Ovary (tissue), 3 donors: ENCODE measurements at regions not wholly inside any gene's neighbourhood (a gene's known extent, or its start where the extent isn't known, plus 50 kb on each side); places are given as distances from the start of the nearest gene placed in this dataset.

ENCODE experiments used
- CTCF ChIP-seq, 3 donors: fragments of 450-650 bp in 2 of 3; fragments of 200-600 bp in 1 of 3; IDR thresholded peaks; one replicate each; pipeline versions ENCODE4 v1.5.1 to v1.8.0; 2016 to 2022; ENCODE audit warnings: antibody characterized with exemption in 3 of 3, mild to moderate bottlenecking in 1 of 3
- EP300 ChIP-seq: sonication (generic); formaldehyde crosslinking; IDR thresholded peaks from one replicate; pipeline ENCODE4 v1.6.1; 2017; ENCODE audit warnings: antibody characterized with exemption
- POLR2A ChIP-seq: fragments of 450-650 bp; IDR thresholded peaks from one replicate; pipeline ENCODE4 v1.6.1; 2017; ENCODE audit warnings: antibody characterized with exemption, mild to moderate bottlenecking, moderate library complexity
- donor health status: DM: no; HTN: no; CAD: no.

DNA sequence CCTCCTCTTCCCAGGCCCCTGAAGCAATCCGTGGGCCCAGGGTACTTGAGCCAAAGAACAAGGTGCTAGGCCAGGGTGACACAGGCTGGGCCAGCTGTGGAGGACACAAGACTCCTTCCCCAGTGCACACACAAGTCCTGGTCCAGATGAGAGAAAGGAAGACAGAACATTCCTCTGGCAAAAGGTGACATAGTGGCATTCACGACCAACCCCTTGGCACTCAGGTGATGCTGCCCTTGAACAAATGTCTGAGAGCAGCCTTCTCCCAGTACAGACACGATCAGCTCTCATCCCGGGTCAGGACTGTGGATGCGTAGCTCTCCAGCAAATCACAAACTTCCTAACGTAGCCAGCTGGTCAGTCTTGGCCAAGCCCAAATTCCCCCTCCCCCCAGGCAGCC is 118.5 kb downstream of the OAT start:
- no peak for TF ChIP-seq CTCF (IDR thresholded peaks at IDR 0.05)
- no peak for TF ChIP-seq EP300
- TF ChIP-seq POLR2A, result no peak
